Panc1 (cell line): ENCODE measurements at regions not wholly inside any gene's neighbourhood (a gene's known extent, or its start where the extent isn't known, plus 50 kb on each side); places are given as distances from the start of the nearest gene placed in this dataset.

Experiments
- ATAC-seq: fragments of 200-7000 bp; cut with Tn5 transposase; 2 replicates; pipeline ENCODE4 v1.9.1; 2020; ENCODE audit warnings: mild to moderate bottlenecking, moderate library complexity
- BruUV-seq: library from RNA; stranded (reverse); fragments of 400-500 nt; replicated peaks from 2 replicates; lab custom pipeline; 2021; lab: Mats Ljungman, UMichigan
- CTCF ChIA-PET: fragments of 300-600 bp; sonication (Branson Sonifier 250); formaldehyde crosslinking; loops from one replicate; lab custom pipeline; 2022; ENCODE audit warnings: antibody characterized with exemption; lab: Charles Lee
- POLR2A ChIA-PET: fragments of 300-600 bp; sonication (Branson Sonifier 250); formaldehyde crosslinking; loops from one replicate; lab custom pipeline; 2022; ENCODE audit warnings: antibody characterized with exemption; lab: Charles Lee
- DNase-seq: peaks from one replicate; pipeline ENCODE4 v3.0.0-alpha.2; 2010; ENCODE audit warnings: low read depth, low spot score
- H3K27ac ChIP-seq: 2 replicates; pipeline ENCODE4 v1.5.1; 2011; ENCODE audit warnings: mild to moderate bottlenecking, low read length, inconsistent platforms
- H3K27me3 ChIP-seq: fragments of 200-500 bp; sonication (Bioruptor generic); 2 replicates; pipeline ENCODE4 v1.6.0; 2014; ENCODE audit warnings: low read length, inconsistent platforms; ENCODE audit not compliant: control insufficient read depth, insufficient read depth
- H3K36me3 ChIP-seq: fragments of 200-500 bp; sonication (Bioruptor generic); 2 replicates; pipeline ENCODE4 v1.5.1; 2014; ENCODE audit warnings: inconsistent platforms, mild to moderate bottlenecking, low read length, moderate library complexity; ENCODE audit not compliant: control insufficient read depth, insufficient read depth
- H3K4me1 ChIP-seq: 2 replicates; pipeline ENCODE4 v1.5.1; 2011; ENCODE audit warnings: inconsistent platforms, mild to moderate bottlenecking, low read length, moderate library complexity; ENCODE audit not compliant: control insufficient read depth, insufficient read depth
- H3K4me3 ChIP-seq, 2 experiments: 2 replicates each; pipeline ENCODE4 v1.5.1; 2011 to 2012; ENCODE audit warnings: low read depth in 2 of 2, low read length in 2 of 2, mild to moderate bottlenecking in 2 of 2, inconsistent platforms in 1 of 2, moderate library complexity in 1 of 2
- H3K9me3 ChIP-seq: fragments of 200-500 bp; sonication (Bioruptor generic); 2 replicates; pipeline ENCODE4 v1.5.1; 2014; ENCODE audit warnings: low read depth, mild to moderate bottlenecking, inconsistent platforms, low read length, moderate library complexity; ENCODE audit not compliant: control insufficient read depth, insufficient read depth
- POLR2AphosphoS5 ChIP-seq: IDR thresholded peaks from 2 replicates; pipeline ENCODE4 v1.6.1; 2012; ENCODE audit warnings: mild to moderate bottlenecking, low read depth, low read length, moderate library complexity
- REST ChIP-seq, 2 experiments: IDR thresholded peaks; 2 replicates each; pipeline ENCODE4 v1.6.1; 2011 to 2012; ENCODE audit warnings: low read depth in 2 of 2, control low read depth in 1 of 2, low read length in 1 of 2, mild to moderate bottlenecking in 1 of 2, moderate library complexity in 1 of 2; ENCODE audit not compliant: insufficient read depth in 1 of 2
- SIN3A ChIP-seq: IDR thresholded peaks from 2 replicates; pipeline ENCODE4 v1.6.1; 2012; ENCODE audit warnings: low read depth, mild to moderate bottlenecking, low read length, moderate library complexity, borderline replicate concordance; ENCODE audit not compliant: insufficient read depth
- TCF7L2 ChIP-seq: IDR thresholded peaks from 2 replicates; pipeline ENCODE4 v1.6.1; 2011; ENCODE audit warnings: mild to moderate bottlenecking, low read depth, low read length, inconsistent platforms
- in situ Hi-C: cut with HindIII; loops from 2 replicates; pipeline ENCODE4 v1.10.0; 2016; ENCODE audit warnings: low sequenced_read_pairs, low pct_unique_long_range_greater_than_20kb
- intact Hi-C: fragments of 100-400 bp; cut with micrococcal nuclease; formaldehyde crosslinking; loops from one replicate; pipeline ENCODE4 v1.10.0; 2022; ENCODE audit not compliant: unreplicated experiment
- TF ChIP-seq, protein P1 (sequence below): fragments of 450-650 bp; IDR thresholded peaks from 2 replicates; pipeline ENCODE4 v1.5.1; 2017; ENCODE audit warnings: mild to moderate bottlenecking

- TF ChIP-seq TCF7L2 = no peak
- no peak for TF ChIP-seq POLR2AphosphoS5
- TF ChIP-seq, protein P1, sequence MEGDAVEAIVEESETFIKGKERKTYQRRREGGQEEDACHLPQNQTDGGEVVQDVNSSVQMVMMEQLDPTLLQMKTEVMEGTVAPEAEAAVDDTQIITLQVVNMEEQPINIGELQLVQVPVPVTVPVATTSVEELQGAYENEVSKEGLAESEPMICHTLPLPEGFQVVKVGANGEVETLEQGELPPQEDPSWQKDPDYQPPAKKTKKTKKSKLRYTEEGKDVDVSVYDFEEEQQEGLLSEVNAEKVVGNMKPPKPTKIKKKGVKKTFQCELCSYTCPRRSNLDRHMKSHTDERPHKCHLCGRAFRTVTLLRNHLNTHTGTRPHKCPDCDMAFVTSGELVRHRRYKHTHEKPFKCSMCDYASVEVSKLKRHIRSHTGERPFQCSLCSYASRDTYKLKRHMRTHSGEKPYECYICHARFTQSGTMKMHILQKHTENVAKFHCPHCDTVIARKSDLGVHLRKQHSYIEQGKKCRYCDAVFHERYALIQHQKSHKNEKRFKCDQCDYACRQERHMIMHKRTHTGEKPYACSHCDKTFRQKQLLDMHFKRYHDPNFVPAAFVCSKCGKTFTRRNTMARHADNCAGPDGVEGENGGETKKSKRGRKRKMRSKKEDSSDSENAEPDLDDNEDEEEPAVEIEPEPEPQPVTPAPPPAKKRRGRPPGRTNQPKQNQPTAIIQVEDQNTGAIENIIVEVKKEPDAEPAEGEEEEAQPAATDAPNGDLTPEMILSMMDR = no peak
- TF ChIP-seq SIN3A = no peak
- TF ChIP-seq REST (IDR thresholded peaks at IDR 0.05; ENCODE audit: insufficient read depth in 1 of 2, low read depth in 2 of 2, low read length in 1 of 2) = no peak
- Histone ChIP-seq H3K9me3 (no peaks in the 10 kb centered on the region), H3K4me3 (no peak overlapping the region), H3K4me1 (no peaks in the 10 kb centered on the region), H3K36me3 (no peaks in the 10 kb centered on the region), H3K27me3 (0 out of 2 replicates have a peak, but pooled peaks cover 2% of the 10 kb centered on the region), H3K27ac (no peak overlapping the region)
- no peak for DNase-seq
- ChIA-PET CTCF (no interaction called here), POLR2A (no interaction called here)
- BruUV-seq = no TSS peak
- ATAC-seq = no peak
- intact Hi-C loops (no loop called here), in situ Hi-C loops (no loop called here)
Observed at GRCh38 chr12:118581371-118581770, 205.0 kb downstream of the SUDS3 start.

- DNase-seq (no peak), ATAC-seq (no peak)
- intact Hi-C loops (no loop called here), in situ Hi-C loops (no loop called here)
- no TSS peak for BruUV-seq
- CTCF ChIA-PET = no interaction called here
- POLR2A ChIA-PET = no interaction called here
- no peaks in the 10 kb centered on the region for H3K9me3 ChIP-seq
- H3K4me3 ChIP-seq = no peak overlapping the region
- no peak overlapping the region for H3K27ac ChIP-seq
- no peaks in the 10 kb centered on the region for H3K4me1 ChIP-seq
- TF ChIP-seq SIN3A (no peak), POLR2AphosphoS5 (no peak), REST (IDR thresholded peaks at IDR 0.05; ENCODE audit: insufficient read depth in 1 of 2, low read depth in 2 of 2, low read length in 1 of 2) (no peak), TCF7L2 (no peak)
- TF ChIP-seq, protein P1 = no peak
- 0 out of 2 replicates have a peak, but pooled peaks cover 2% of the 10 kb centered on the region for H3K27me3 ChIP-seq
- no peaks in the 10 kb centered on the region for H3K36me3 ChIP-seq
Observed at GRCh38 chr12:118582863-118583262, 206.5 kb downstream of the SUDS3 start.
